LNCAP (cell line): ENCODE measurements at regions not wholly inside any gene's neighbourhood (a gene's known extent, or its start where the extent isn't known, plus 50 kb on each side); places are given as distances from the start of the nearest gene placed in this dataset.

Source experiments
- TF ChIP-seq, protein P1 (sequence below): fragments of 450-650 bp; IDR thresholded peaks from 2 replicates; pipeline ENCODE4 v1.5.1; 2017; ENCODE audit warnings: mild to moderate bottlenecking

DNA sequence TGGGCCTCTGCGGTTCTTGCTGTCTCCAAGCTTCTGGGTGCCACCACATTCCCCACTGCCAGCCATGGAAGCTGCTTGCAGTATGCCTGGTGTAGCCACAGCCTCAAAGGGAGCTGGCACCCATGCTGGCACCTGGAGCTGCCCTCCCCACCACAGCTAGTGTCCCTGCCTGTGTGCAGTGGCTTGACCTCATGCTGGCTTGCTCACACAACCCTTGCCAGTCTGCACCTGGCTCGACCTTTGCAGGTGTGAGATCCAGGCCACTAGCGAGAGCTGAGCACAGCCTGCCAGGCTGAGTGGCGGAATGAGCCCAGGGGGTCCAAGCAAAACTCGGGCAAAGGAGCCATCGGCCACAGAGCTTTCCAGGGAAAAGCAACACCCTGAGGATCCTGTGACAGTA is 236.7 kb upstream of the CSNK1A1L start:
- TF ChIP-seq, protein P1, sequence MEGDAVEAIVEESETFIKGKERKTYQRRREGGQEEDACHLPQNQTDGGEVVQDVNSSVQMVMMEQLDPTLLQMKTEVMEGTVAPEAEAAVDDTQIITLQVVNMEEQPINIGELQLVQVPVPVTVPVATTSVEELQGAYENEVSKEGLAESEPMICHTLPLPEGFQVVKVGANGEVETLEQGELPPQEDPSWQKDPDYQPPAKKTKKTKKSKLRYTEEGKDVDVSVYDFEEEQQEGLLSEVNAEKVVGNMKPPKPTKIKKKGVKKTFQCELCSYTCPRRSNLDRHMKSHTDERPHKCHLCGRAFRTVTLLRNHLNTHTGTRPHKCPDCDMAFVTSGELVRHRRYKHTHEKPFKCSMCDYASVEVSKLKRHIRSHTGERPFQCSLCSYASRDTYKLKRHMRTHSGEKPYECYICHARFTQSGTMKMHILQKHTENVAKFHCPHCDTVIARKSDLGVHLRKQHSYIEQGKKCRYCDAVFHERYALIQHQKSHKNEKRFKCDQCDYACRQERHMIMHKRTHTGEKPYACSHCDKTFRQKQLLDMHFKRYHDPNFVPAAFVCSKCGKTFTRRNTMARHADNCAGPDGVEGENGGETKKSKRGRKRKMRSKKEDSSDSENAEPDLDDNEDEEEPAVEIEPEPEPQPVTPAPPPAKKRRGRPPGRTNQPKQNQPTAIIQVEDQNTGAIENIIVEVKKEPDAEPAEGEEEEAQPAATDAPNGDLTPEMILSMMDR = no peak

DNA sequence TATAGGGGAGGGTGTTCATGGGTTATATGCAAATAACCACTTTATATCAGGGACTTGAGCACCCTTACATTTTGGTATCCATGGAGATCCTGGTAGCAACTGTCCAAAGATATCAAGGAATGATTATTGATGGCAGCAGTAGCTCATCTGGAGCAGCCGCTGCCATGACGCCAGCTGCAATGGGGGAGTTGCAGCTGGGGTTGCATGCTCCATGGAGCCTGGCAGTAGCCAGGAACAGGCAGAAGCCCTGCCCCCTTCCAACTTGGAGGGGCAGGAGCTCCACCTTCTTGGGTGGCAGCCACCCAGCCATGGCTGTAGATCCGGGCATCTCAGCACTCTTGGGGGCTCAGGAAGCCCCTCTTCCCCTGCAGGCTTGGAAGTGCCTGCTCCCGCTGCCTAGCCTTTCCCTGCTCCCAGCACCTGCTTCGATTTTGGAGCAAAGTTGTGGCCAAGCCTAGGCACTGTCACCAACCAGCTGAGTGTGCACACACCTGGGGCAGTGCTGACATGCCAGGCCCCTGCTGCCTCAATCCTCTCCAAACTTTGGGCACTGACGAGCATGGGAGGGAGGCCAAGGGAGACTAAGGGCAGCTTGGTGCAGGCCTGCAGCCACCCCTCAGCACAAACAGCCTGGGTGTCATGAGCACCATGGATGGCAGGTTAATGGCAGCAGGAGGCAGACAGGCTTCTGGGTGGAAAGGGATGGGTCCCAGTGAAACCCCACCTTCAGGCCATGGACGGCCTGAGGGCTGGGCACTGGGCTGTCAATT is 235.6 kb upstream of the CSNK1A1L start:
- TF ChIP-seq, protein P1 = no peak

DNA sequence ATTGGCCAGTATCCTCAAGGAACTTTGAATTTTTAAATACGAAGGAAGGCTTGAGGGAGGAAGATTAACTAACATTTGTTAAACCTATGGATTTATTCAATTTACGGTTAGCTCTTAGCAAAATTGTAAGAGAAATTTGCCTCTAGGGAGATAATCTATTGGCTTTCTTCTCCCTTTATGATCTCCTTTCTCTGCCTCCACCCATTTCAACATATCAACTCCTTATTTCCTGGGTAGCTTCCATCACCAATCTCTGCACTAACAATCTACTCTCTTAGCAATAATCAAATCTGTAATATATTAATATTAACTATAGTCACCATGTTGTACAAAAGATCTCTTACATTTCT is 233.9 kb upstream of the CSNK1A1L start:
- TF ChIP-seq, protein P1 = no peak

DNA sequence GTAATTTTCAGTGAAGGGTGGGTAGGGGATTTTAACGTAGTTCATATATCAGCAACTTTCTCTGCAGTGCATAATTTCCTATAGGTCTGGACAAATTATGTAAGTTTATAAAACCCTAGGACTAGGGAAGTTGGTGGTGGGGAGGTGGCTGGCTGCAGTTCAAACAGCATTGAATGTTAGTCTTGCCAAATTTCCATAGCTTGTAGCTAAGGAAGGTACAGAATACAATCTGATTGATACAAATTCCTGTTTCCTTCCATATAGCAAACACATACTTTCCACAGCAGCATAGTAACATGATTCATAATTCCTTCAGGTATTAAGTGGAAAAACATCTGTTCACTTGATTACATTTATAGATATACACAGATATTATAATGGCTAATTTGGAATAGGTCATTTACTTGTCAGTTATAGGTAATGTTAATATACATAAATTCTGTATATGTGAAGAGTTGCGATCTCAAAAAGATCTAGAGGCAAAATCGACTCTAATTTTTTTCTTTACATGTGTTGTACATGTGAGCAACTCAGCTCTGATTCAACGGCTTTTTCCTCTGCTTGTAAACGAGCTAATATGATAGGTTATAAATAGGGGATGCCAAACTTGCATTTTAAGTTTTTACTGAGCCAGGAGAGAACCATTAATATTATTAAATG is 233.4 kb upstream of the CSNK1A1L start:
- TF ChIP-seq, protein P1 = no peak

DNA sequence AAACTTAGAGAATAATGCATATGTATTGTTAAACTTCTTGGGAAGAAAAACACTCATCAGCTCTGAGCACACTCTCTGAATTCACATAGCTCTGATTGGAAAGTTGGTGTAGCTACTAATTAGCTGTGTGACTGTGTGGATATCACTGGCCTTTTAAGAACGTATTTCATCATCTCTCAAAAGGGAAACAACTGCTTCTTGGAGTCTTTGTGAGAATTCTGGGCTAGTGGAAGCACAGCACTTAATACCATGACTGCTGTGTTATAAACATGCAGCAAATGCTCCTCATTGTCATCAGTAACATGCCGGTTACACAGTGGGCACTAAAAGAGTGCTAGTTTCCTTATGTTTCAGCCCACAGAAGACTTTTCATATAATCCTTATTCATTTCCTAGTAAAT is 220.9 kb upstream of the CSNK1A1L start:
- TF ChIP-seq, protein P1 = no peak

DNA sequence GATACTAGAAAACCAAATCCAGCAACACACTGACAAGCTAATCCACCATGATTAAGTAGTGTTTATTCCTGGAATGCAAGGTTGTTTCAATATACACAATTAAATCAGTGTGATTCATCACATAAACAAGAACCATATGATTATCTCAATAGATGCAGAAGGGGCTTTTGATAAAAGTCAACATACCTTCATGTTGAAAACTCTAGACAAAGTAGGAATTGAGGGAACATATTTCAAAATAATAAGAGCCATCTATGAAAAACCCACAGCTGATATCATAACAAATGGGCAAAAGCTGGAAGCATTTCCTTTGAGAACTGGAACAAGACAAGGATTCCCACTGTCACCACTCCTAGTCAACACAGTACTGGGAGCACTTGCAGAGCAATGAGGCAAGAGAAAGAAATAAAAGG is 213.6 kb upstream of the CSNK1A1L start:
- TF ChIP-seq, protein P1 = no peak

DNA sequence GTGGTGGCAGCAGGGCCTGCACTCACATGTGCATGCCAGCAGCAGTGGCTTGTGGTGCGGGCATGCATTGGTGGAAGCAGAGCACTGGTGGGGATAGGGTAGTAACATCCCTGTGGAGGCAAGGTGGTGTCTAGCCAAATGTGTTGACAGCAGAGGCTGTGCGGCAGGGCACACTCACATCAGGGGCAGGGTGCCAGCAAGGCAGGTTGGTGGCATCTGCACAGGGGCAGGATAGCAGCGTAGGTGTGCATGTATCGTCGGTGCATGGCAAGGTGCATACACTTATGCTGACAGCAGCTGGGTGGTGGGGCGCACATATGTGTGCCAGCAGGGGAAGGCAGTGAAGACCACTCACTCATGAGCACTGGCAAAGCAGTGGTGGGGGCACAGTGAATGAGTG is 211.5 kb upstream of the CSNK1A1L start:
- TF ChIP-seq, protein P1 = no peak
